Gastrocnemius medialis (tissue), 4 donors: ENCODE measurements at regions not wholly inside any gene's neighbourhood (a gene's known extent, or its start where the extent isn't known, plus 50 kb on each side); places are given as distances from the start of the nearest gene placed in this dataset.

Experiments
- POLR2A ChIP-seq, 2 donors: fragments of 450-650 bp; IDR thresholded peaks; one replicate each; pipeline ENCODE4 v1.6.1; 2017; ENCODE audit warnings: antibody characterized with exemption in 2 of 2, mild to moderate bottlenecking in 2 of 2, moderate library complexity in 2 of 2
- TF ChIP-seq, protein P1 (sequence below), 5 experiments: fragments of 450-650 bp in 3 of 5; fragments of 200-600 bp in 2 of 5; sonication (generic) in 2 of 5; IDR thresholded peaks in 4 of 5; conservative IDR thresholded peaks in 1 of 5; 1 replicate in 4 of 5; 2 replicates in 1 of 5; pipeline ENCODE4 v1.5.1; 2016 to 2019; ENCODE audit warnings: antibody characterized with exemption in 5 of 5, mild to moderate bottlenecking in 3 of 5, moderate library complexity in 3 of 5

DNA sequence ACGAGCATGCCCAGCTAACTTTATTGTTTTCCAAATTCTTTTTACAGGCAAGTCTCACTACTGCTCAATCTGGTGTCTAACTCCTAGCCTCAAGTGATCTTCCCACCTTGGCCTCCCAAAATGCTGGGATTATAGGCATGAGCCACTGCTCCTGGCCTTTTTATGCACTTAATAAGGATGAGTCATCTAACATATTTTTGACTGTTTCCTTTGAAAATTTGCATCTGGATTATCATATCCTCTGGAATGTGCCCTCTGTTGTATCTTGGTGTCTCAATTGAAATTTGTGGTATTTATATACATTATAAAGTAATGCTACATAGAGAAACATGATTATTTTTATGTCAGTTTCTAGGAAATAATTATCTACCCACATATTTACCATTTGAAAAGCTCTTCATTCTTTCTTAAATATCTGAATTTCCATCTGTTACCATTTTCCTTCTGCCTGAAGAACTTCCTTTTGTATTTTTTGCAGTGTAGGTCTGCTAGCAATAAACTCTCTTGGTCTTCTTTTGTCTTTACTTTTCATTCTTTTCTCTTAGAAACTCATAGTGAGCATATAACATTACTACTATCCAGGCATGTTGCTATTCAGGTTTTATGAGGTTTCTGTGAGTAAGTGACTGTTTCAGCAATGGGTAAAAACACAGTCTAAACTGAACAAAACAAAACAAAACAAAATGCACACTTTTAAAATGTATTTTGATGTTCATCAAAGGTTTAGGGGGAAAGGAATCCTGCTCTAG is 52.8 kb upstream of the CNOT2 start:
- TF ChIP-seq POLR2A (IDR thresholded peaks at IDR 0.05): no peak
- TF ChIP-seq, protein P1, sequence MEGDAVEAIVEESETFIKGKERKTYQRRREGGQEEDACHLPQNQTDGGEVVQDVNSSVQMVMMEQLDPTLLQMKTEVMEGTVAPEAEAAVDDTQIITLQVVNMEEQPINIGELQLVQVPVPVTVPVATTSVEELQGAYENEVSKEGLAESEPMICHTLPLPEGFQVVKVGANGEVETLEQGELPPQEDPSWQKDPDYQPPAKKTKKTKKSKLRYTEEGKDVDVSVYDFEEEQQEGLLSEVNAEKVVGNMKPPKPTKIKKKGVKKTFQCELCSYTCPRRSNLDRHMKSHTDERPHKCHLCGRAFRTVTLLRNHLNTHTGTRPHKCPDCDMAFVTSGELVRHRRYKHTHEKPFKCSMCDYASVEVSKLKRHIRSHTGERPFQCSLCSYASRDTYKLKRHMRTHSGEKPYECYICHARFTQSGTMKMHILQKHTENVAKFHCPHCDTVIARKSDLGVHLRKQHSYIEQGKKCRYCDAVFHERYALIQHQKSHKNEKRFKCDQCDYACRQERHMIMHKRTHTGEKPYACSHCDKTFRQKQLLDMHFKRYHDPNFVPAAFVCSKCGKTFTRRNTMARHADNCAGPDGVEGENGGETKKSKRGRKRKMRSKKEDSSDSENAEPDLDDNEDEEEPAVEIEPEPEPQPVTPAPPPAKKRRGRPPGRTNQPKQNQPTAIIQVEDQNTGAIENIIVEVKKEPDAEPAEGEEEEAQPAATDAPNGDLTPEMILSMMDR (IDR thresholded peaks at IDR 0.05 in 4 of 5, conservative IDR thresholded peaks at IDR 0.05 in 1 of 5): no peak
